ENCODE measurements at regions not wholly inside any gene's neighbourhood (a gene's known extent, or its start where the extent isn't known, plus 50 kb on each side); places are given as distances from the start of the nearest gene placed in this dataset.

DNA sequence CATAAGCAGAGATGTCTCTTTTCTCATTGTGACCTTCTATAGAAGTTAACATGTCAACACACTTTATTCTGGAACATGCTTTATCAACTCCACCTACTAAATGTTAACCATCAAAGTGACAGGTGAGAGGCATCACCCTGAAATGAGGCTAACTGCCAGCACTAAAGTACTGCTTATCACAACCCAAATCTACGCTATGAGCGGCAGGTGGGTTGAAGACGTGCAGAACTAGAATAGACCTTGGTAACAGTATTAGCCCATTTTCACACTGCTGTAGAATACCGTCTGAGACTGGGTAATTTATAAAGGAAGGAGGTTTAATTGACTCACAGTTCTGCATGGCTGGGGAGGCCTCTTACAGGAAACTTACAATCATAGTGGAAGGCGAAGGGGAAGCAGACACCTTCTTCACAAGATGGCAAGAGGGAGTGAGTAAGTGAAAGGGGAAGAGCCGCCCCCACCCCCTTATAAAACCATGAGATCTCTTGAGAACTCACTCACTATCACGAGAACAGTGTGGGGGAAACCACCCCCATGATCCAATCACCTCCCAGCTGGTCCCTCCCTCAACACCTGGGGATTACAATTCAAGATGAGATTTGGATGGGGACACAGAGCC is 359.0 kb downstream of the SEC23A start:
- Histone ChIP-seq H3K9me3 (ENCODE audit: low read depth) (no peaks in the 10 kb centered on the region), H3K36me3 (no peaks in the 10 kb centered on the region), H3K27ac (no peak overlapping the region), H3K4me3 (no peak overlapping the region), H3K27me3 (no peaks in the 10 kb centered on the region), H3K4me1 (ENCODE audit: low read depth) (no peaks in the 10 kb centered on the region)
- no peak for DNase-seq (ENCODE audit: low read depth in 1 of 2, low spot score in 1 of 2)
- TF ChIP-seq, protein P1, sequence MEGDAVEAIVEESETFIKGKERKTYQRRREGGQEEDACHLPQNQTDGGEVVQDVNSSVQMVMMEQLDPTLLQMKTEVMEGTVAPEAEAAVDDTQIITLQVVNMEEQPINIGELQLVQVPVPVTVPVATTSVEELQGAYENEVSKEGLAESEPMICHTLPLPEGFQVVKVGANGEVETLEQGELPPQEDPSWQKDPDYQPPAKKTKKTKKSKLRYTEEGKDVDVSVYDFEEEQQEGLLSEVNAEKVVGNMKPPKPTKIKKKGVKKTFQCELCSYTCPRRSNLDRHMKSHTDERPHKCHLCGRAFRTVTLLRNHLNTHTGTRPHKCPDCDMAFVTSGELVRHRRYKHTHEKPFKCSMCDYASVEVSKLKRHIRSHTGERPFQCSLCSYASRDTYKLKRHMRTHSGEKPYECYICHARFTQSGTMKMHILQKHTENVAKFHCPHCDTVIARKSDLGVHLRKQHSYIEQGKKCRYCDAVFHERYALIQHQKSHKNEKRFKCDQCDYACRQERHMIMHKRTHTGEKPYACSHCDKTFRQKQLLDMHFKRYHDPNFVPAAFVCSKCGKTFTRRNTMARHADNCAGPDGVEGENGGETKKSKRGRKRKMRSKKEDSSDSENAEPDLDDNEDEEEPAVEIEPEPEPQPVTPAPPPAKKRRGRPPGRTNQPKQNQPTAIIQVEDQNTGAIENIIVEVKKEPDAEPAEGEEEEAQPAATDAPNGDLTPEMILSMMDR (IDR thresholded peaks at IDR 0.05; ENCODE audit: low read depth, low read length): no peak

DNA sequence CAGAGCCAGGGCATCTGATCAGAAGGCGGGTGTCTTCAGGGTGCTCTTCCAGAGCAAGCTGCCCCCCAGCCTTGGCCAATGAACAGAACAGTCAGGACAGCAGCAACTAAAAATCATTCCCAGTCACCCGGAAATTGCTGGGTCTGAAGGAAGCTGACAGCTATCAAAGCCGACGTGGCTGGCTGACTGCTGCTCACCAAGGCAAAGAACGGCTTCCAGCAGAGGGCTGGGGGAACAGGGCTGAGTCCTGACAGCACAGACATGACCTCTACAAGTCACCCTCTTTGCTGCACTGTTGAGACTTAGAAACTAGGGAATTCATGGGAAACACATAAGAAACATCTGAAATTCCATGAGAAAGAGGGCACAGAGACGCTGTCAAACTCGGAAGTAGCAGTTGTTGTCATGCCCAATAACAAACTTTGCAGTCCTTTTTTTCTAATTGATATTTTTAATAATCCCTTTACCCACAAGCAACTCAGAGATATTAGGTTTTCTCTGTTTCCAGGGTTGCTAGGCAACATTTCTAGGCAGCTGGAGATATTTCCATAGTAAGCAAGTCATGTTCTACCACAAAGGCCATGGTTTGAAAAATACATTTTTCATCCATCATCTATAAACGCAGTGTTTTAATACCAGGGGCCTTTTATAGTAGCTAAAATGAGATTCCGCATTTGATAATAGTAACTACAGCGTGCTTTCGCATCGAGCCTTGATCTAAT is 365.2 kb downstream of the SEC23A start:
- Histone ChIP-seq H3K36me3 (no peaks in the 10 kb centered on the region), H3K4me1 (ENCODE audit: low read depth) (peaks cover 7% of the 10 kb centered on the region), H3K27ac (peak overlapping the region; percentile 30), H3K27me3 (no peaks in the 10 kb centered on the region), H3K9me3 (ENCODE audit: low read depth) (no peaks in the 10 kb centered on the region), H3K4me3 (no peak overlapping the region)
- TF ChIP-seq, protein P1 (IDR thresholded peaks at IDR 0.05; ENCODE audit: low read depth, low read length): no peak
- DNase-seq (ENCODE audit: low read depth in 1 of 2, low spot score in 1 of 2): peak in 1 of 2 donors; percentile 39

DNA sequence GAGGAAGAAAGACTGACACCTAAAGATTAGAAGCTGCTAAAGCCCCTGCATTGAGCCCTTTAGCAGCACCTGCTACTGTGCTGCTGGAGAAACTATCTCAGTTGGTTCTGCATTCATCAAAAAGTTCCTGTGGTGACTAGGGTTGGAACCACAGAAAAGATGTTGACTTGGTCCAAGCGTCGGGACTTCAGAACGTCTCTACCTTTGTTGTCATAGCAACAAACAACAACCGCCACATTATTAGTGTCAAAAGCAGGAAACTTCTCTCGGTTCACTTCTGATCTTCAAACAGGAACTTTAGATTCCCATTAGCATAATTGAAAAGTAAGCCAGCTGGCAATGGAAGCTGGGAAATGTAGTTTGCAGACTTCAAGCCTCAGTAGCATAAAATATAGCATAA is 368.0 kb downstream of the SEC23A start:
- Histone ChIP-seq H3K27me3 (no peaks in the 10 kb centered on the region), H3K9me3 (ENCODE audit: low read depth) (no peaks in the 10 kb centered on the region), H3K27ac (no peak overlapping the region), H3K4me3 (no peak overlapping the region), H3K36me3 (no peaks in the 10 kb centered on the region), H3K4me1 (ENCODE audit: low read depth) (peaks cover 7% of the 10 kb centered on the region)
- no peak for DNase-seq (ENCODE audit: low read depth in 1 of 2, low spot score in 1 of 2)
- TF ChIP-seq, protein P1 (IDR thresholded peaks at IDR 0.05; ENCODE audit: low read depth, low read length): no peak

DNA sequence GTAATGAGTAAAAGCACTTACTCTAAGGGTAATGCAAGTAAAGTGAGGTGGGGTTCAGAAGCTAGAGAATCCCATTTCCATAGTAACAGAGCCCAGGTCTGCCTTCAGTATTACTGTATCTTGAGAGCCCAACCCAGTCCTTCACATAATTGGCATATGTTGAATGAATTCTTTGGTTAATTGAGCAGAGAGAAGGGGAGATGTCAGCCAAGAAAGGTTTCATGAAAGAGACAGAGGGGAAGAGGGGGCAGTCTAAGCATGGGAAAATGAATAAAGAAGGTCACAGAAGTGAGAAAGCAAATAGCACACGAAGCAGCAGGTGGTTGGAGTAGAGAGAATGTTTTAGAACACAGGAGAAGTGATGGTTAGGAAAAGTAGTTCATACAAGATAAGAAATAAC is 371.1 kb downstream of the SEC23A start:
- Histone ChIP-seq H3K4me1 (ENCODE audit: low read depth) (no peaks in the 10 kb centered on the region), H3K4me3 (no peak overlapping the region), H3K36me3 (no peaks in the 10 kb centered on the region), H3K9me3 (ENCODE audit: low read depth) (no peaks in the 10 kb centered on the region), H3K27ac (no peak overlapping the region), H3K27me3 (no peaks in the 10 kb centered on the region)
- TF ChIP-seq, protein P1 (IDR thresholded peaks at IDR 0.05; ENCODE audit: low read depth, low read length): no peak
- DNase-seq (ENCODE audit: low read depth in 1 of 2, low spot score in 1 of 2): no peak

DNA sequence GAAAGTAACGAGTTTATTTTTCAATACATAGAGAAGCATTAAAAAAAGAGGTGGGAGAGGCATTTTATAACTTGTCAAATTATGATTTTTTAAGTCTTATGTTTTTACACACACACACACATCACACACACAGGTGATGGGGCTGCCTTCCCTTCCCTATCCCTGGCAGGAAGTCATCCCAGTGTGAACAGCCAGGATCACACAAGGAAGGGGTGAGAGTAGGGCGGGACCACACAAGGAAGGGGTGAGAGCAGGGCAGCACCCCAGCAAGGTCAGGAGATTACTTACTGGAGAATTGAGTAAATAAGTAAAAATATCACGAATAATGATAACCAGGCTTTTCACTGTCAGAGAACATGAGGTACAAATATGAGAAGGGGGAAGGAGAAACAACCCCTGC is 372.6 kb downstream of the SEC23A start:
- Histone ChIP-seq H3K4me3 (no peak overlapping the region), H3K4me1 (ENCODE audit: low read depth) (no peaks in the 10 kb centered on the region), H3K36me3 (no peaks in the 10 kb centered on the region), H3K27ac (no peak overlapping the region), H3K27me3 (no peaks in the 10 kb centered on the region), H3K9me3 (ENCODE audit: low read depth) (no peaks in the 10 kb centered on the region)
- TF ChIP-seq, protein P1 (IDR thresholded peaks at IDR 0.05; ENCODE audit: low read depth, low read length): no peak
- no peak for DNase-seq (ENCODE audit: low read depth in 1 of 2, low spot score in 1 of 2)
